H9 (cell line): ENCODE measurements at regions not wholly inside any gene's neighbourhood (a gene's known extent, or its start where the extent isn't known, plus 50 kb on each side); places are given as distances from the start of the nearest gene placed in this dataset.

Experiments
- DNase-seq: peaks from one replicate; pipeline ENCODE4 v3.0.0-alpha.2; 2017
- H2AFZ ChIP-seq: one replicate; pipeline ENCODE4 v1.6.1; 2013; ENCODE audit warnings: mild to moderate bottlenecking, low read length, control low read depth, moderate library complexity
- H2AK5ac ChIP-seq: 2 replicates; pipeline ENCODE4 v1.6.1; 2013; ENCODE audit warnings: low read length, control low read depth, mixed read lengths; ENCODE audit not compliant: insufficient read length
- H2BK120ac ChIP-seq: one replicate; pipeline ENCODE4 v1.6.1; 2013; ENCODE audit warnings: low read depth, mild to moderate bottlenecking, low read length, control low read depth, inconsistent platforms; ENCODE audit not compliant: poor library complexity, severe bottlenecking
- H2BK12ac ChIP-seq: 2 replicates; pipeline ENCODE4 v1.6.1; 2013; ENCODE audit warnings: low read length, control low read depth, mixed read lengths, low read depth; ENCODE audit not compliant: insufficient read length
- H2BK15ac ChIP-seq: 2 replicates; pipeline ENCODE4 v1.6.1; 2013; ENCODE audit warnings: low read depth, low read length, control low read depth
- H2BK20ac ChIP-seq: one replicate; pipeline ENCODE4 v1.6.1; 2013; ENCODE audit warnings: low read depth, mild to moderate bottlenecking, low read length, control low read depth, inconsistent platforms; ENCODE audit not compliant: poor library complexity, severe bottlenecking
- H2BK5ac ChIP-seq: 2 replicates; pipeline ENCODE4 v1.6.1; 2013; ENCODE audit warnings: low read length, control low read depth, mixed read lengths; ENCODE audit not compliant: insufficient read length
- H3K14ac ChIP-seq: 2 replicates; pipeline ENCODE4 v1.6.1; 2013; ENCODE audit warnings: low read length, control low read depth; ENCODE audit not compliant: insufficient read depth
- H3K18ac ChIP-seq: 2 replicates; pipeline ENCODE4 v1.6.1; 2013; ENCODE audit warnings: low read depth, mild to moderate bottlenecking, mixed read lengths, low read length, control low read depth; ENCODE audit not compliant: insufficient read length
- H3K23ac ChIP-seq: 2 replicates; pipeline ENCODE4 v1.6.1; 2013; ENCODE audit warnings: low read length, control low read depth, mixed read lengths, low read depth; ENCODE audit not compliant: insufficient read length
- H3K23me2 ChIP-seq: 2 replicates; pipeline ENCODE4 v1.6.1; 2013; ENCODE audit warnings: low read depth, mild to moderate bottlenecking, mixed read lengths, low read length, control low read depth; ENCODE audit not compliant: insufficient read length, poor library complexity, severe bottlenecking
- H3K27ac ChIP-seq: 2 replicates; pipeline ENCODE4 v1.5.1; 2013; ENCODE audit warnings: low read length, control low read depth, mixed read lengths, low read depth; ENCODE audit not compliant: insufficient read length
- H3K27me3 ChIP-seq: 2 replicates; pipeline ENCODE4 v1.6.1; 2013; ENCODE audit warnings: low read length, control low read depth, inconsistent platforms; ENCODE audit not compliant: insufficient read depth
- H3K4ac ChIP-seq: 2 replicates; pipeline ENCODE4 v1.6.1; 2013; ENCODE audit warnings: low read depth, mild to moderate bottlenecking, control low read depth, inconsistent platforms, low read length, moderate library complexity
- H3K4me1 ChIP-seq: 2 replicates; pipeline ENCODE4 v1.6.1; 2013; ENCODE audit warnings: low read length, control low read depth, inconsistent platforms; ENCODE audit not compliant: insufficient read depth
- H3K4me2 ChIP-seq: 2 replicates; pipeline ENCODE4 v1.6.1; 2013; ENCODE audit warnings: low read length, control low read depth, mixed read lengths; ENCODE audit not compliant: insufficient read length, insufficient read depth
- H3K56ac ChIP-seq: 2 replicates; pipeline ENCODE4 v1.6.1; 2013; ENCODE audit warnings: low read depth, mild to moderate bottlenecking, mixed read lengths, low read length, control low read depth; ENCODE audit not compliant: insufficient read length
- H3K79me1 ChIP-seq: 2 replicates; pipeline ENCODE4 v1.6.1; 2013; ENCODE audit warnings: low read depth, mild to moderate bottlenecking, moderate library complexity, low read length, control low read depth, inconsistent platforms; ENCODE audit not compliant: insufficient read depth, poor library complexity, severe bottlenecking
- H3K79me2 ChIP-seq: 2 replicates; pipeline ENCODE4 v1.6.1; 2013; ENCODE audit warnings: low read length, control low read depth, inconsistent platforms; ENCODE audit not compliant: insufficient read depth
- H3K9ac ChIP-seq: 2 replicates; pipeline ENCODE4 v1.6.1; 2013; ENCODE audit warnings: low read length, control low read depth, mixed read lengths; ENCODE audit not compliant: insufficient read length; ENCODE audit errors: extremely low read depth
- H3K9me3 ChIP-seq: one replicate; pipeline ENCODE4 v1.6.1; 2013; ENCODE audit warnings: low read depth, low read length, inconsistent platforms; ENCODE audit not compliant: control insufficient read depth
- H3T11ph ChIP-seq: one replicate; pipeline ENCODE4 v1.6.1; 2013; ENCODE audit warnings: mild to moderate bottlenecking, low read length, control low read depth, inconsistent platforms
- H4K20me1 ChIP-seq: one replicate; pipeline ENCODE4 v1.6.1; 2013; ENCODE audit not compliant: control insufficient read depth, insufficient read length, insufficient read depth
- H4K5ac ChIP-seq: 2 replicates; pipeline ENCODE4 v1.6.1; 2013; ENCODE audit warnings: low read depth, mild to moderate bottlenecking, mixed read lengths, low read length, control low read depth; ENCODE audit not compliant: insufficient read length
- H4K8ac ChIP-seq: replicated peaks from 2 replicates; pipeline ENCODE4 v1.6.1; 2013; ENCODE audit warnings: low read length, control low read depth, mixed read lengths, low read depth; ENCODE audit not compliant: insufficient read length
- H4K91ac ChIP-seq: 2 replicates; pipeline ENCODE4 v1.6.1; 2013; ENCODE audit warnings: low read depth, mild to moderate bottlenecking, moderate library complexity, mixed read lengths, low read length, control low read depth; ENCODE audit not compliant: insufficient read length
- H3K27ac Mint-ChIP-seq, 3 experiments: 2 replicates in 2 of 3; 3 replicates in 1 of 3; pipeline ENCODE4 v1.8.0; 2020 to 2021; ENCODE audit warnings: mixed read lengths in 3 of 3, mild to moderate bottlenecking in 1 of 3, moderate library complexity in 1 of 3
- H3K27me3 Mint-ChIP-seq: 2 replicates; pipeline ENCODE4 v1.8.0; 2021; ENCODE audit warnings: low read depth, mild to moderate bottlenecking, moderate library complexity, mixed read lengths
- H3K36me3 Mint-ChIP-seq, 3 experiments: 2 replicates in 2 of 3; 3 replicates in 1 of 3; pipeline ENCODE4 v1.8.0; 2020 to 2021; ENCODE audit warnings: low read depth in 3 of 3, mixed read lengths in 3 of 3; ENCODE audit not compliant: insufficient read depth in 1 of 3
- H3K4me1 Mint-ChIP-seq, 2 experiments: 2 replicates each; pipeline ENCODE4 v1.8.0; 2020; ENCODE audit warnings: mixed read lengths in 2 of 2
- H3K4me3 Mint-ChIP-seq, 2 experiments: 2 replicates in 1 of 2; 3 replicates in 1 of 2; pipeline ENCODE4 v1.8.0; 2020 to 2021; ENCODE audit warnings: mild to moderate bottlenecking in 2 of 2, mixed read lengths in 2 of 2, moderate library complexity in 1 of 2
- H3K9me3 Mint-ChIP-seq, 2 experiments: 2 replicates in 1 of 2; 3 replicates in 1 of 2; pipeline ENCODE4 v1.8.0; 2020; ENCODE audit warnings: mild to moderate bottlenecking in 2 of 2, mixed read lengths in 2 of 2, moderate library complexity in 1 of 2
- WGBS: extraction: QIAGEN DNeasy Blood & Tissue Kit; methylation state at CpG from one replicate; pipeline ENCODE4 v1.1.7; 2013; ENCODE audit warnings: missing lambda C conversion rate, low lambda C conversion rate, mixed read lengths; ENCODE audit not compliant: insufficient read length; ENCODE audit errors: extremely low coverage; 5-methylcytosine and 5-hydroxymethylcytosine counted together
- TF ChIP-seq, protein P1 (sequence below): fragments of 200-600 bp; sonication (generic); conservative IDR thresholded peaks from 3 replicates; pipeline ENCODE4 v1.8.0; 2021; ENCODE audit warnings: antibody characterized with exemption, mild to moderate bottlenecking

DNA sequence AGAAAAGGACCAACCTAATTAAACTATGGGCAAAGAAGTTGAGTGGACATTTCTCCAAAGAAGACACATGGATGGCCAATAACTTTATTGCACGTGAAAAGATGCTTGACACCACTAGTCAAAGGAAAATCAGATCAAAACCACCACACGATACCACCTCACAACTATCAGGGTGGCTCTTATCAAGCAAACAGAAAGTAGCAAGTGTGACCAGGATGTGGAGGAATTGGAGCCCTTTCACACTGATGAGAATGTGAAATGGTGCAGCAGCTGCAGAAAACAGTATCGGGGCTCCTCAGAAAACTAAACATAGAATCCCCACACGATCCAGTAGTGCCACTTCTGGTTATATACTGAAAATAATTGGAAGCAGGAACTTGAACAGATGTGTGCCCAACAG, 72.2 kb upstream of the ALKAL2 start:
- no CpG with 5 or more reads among the region's 4 CpGs for WGBS

More for the DNA sequence above, 72.2 kb upstream of the ALKAL2 start:
- no peak overlapping the region for H2AFZ ChIP-seq
- H3K23me2 ChIP-seq: no peaks in the 10 kb centered on the region
- no peak overlapping the region for H4K8ac ChIP-seq
- no peak overlapping the region for H3K4me2 ChIP-seq
- H3K4ac ChIP-seq: no peak overlapping the region
- H3K27me3 ChIP-seq: no peaks in the 10 kb centered on the region
- H3K56ac ChIP-seq: no peak overlapping the region
- H3K79me2 ChIP-seq: no peaks in the 10 kb centered on the region
- no peak overlapping the region for H3T11ph ChIP-seq
- no peak overlapping the region for H3K23ac ChIP-seq
- H3K36me3 Mint-ChIP-seq: no peaks in the 10 kb centered on the region; a peak in 1 of 7 replicates
- H4K91ac ChIP-seq: no peak overlapping the region
- TF ChIP-seq, protein P1, sequence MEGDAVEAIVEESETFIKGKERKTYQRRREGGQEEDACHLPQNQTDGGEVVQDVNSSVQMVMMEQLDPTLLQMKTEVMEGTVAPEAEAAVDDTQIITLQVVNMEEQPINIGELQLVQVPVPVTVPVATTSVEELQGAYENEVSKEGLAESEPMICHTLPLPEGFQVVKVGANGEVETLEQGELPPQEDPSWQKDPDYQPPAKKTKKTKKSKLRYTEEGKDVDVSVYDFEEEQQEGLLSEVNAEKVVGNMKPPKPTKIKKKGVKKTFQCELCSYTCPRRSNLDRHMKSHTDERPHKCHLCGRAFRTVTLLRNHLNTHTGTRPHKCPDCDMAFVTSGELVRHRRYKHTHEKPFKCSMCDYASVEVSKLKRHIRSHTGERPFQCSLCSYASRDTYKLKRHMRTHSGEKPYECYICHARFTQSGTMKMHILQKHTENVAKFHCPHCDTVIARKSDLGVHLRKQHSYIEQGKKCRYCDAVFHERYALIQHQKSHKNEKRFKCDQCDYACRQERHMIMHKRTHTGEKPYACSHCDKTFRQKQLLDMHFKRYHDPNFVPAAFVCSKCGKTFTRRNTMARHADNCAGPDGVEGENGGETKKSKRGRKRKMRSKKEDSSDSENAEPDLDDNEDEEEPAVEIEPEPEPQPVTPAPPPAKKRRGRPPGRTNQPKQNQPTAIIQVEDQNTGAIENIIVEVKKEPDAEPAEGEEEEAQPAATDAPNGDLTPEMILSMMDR: no peak
- no peak overlapping the region for H2BK5ac ChIP-seq
- no peak overlapping the region for H3K18ac ChIP-seq
- H2BK20ac ChIP-seq: no peak overlapping the region
- H2BK120ac ChIP-seq: no peak overlapping the region
- no peak overlapping the region for H2BK15ac ChIP-seq
- H3K4me1 ChIP-seq: no peaks in the 10 kb centered on the region
- no peak overlapping the region for H2BK12ac ChIP-seq
- peaks cover 0 to 5% of the 10 kb centered on the region in 2 experiments; a peak in 3 of 5 replicates for H3K9me3 Mint-ChIP-seq
- DNase-seq: no peak
- no peak overlapping the region for H2AK5ac ChIP-seq
- no peaks in the 10 kb centered on the region for H3K9me3 ChIP-seq
- H4K20me1 ChIP-seq: no peaks in the 10 kb centered on the region
- no peak overlapping the region for H3K27ac Mint-ChIP-seq
- H3K79me1 ChIP-seq: no peaks in the 10 kb centered on the region
- peaks cover 13% of the 10 kb centered on the region for H3K27me3 Mint-ChIP-seq
- no peak overlapping the region for H4K5ac ChIP-seq
- no peak overlapping the region for H3K14ac ChIP-seq
- H3K4me3 Mint-ChIP-seq: no peak overlapping the region
- no peaks in the 10 kb centered on the region for H3K4me1 Mint-ChIP-seq
- no peak overlapping the region for H3K9ac ChIP-seq
- no peak overlapping the region for H3K27ac ChIP-seq
